ENCODE measurements at regions not wholly inside any gene's neighbourhood (a gene's known extent, or its start where the extent isn't known, plus 50 kb on each side); places are given as distances from the start of the nearest gene placed in this dataset.

- TF ChIP-seq NFAT5 (CRISPR knock-in tag; IDR thresholded peaks at IDR 0.05) (no peak), CEBPG (CRISPR knock-in tag; IDR thresholded peaks at IDR 0.05) (no peak), NCOR1 (IDR thresholded peaks at IDR 0.05; ENCODE audit: borderline replicate concordance, low read length) (no peak), JUNB (CRISPR knock-in tag; IDR thresholded peaks at IDR 0.05; ENCODE audit: borderline replicate concordance) (no peak)
These were observed 118.5 kb downstream of the ACKR3 start (continued) for GRCh38 chr2:236688157-236688556.

- Histone ChIP-seq H3K9ac (ENCODE audit: insufficient read depth, low read depth, low read length) (no peak overlapping the region), H3K36me3 (replicated peaks in 1 of 2; ENCODE audit: control insufficient read depth in 1 of 2, insufficient read depth in 2 of 2, low read length in 2 of 2) (no peaks in the 10 kb centered on the region), H3K27me3 (ENCODE audit: control insufficient read depth in 1 of 2, insufficient read depth in 2 of 2, low read length in 2 of 2) (peaks cover 0 to 19% of the 10 kb centered on the region in 2 experiments; a peak in 2 of 5 replicates), H2AFZ (ENCODE audit: low read length) (no peak overlapping the region), H3K4me1 (ENCODE audit: insufficient read depth, low read length) (no peaks in the 10 kb centered on the region), H3K4me2 (ENCODE audit: low read depth, low read length) (no peak overlapping the region), H3K9me3 (ENCODE audit: low read length) (no peaks in the 10 kb centered on the region), H3K27ac (ENCODE audit: extremely low read length, insufficient read depth, low read length) (no peak overlapping the region), H3K79me2 (ENCODE audit: insufficient read depth, low read length) (no peaks in the 10 kb centered on the region), H3K4me3 (replicated peaks in 1 of 3; ENCODE audit: insufficient read depth in 1 of 3, low read depth in 2 of 3, low read length in 3 of 3) (no peak overlapping the region), H4K20me1 (ENCODE audit: insufficient read depth, low read length) (no peaks in the 10 kb centered on the region)
- no peak for FAIRE-seq
- no TSS peak for BruUV-seq (replicated peaks)
- no peak for DNase-seq (ENCODE audit: low spot score)
- 36% methylated on average over 22 of the region's 23 CpGs for WGBS (ENCODE audit: low lambda C conversion rate)
- in situ Hi-C loops (cut with HindIII; ENCODE audit: extremely low pct_ligation_motif_present, low pct_unique_long_range_greater_than_20kb), result no loop called here
- CTCF ChIA-PET (ENCODE audit: low intra/inter-chr PET ratio, low total read pairs), result no interaction called here
- ATAC-seq, result no peak
- POLR2A ChIA-PET, result no interaction called here
- intact Hi-C loops (cut with micrococcal nuclease; ENCODE audit: unreplicated experiment), result no loop called here
- TF ChIP-seq SOX5 (CRISPR knock-in tag; IDR thresholded peaks at IDR 0.05; ENCODE audit: borderline replicate concordance) (no peak), TOE1 (CRISPR knock-in tag; IDR thresholded peaks at IDR 0.05) (no peak), BCL3 (CRISPR knock-in tag; IDR thresholded peaks at IDR 0.05) (no peak), WIZ (CRISPR knock-in tag; IDR thresholded peaks at IDR 0.05) (no peak), POLR2G (IDR thresholded peaks at IDR 0.05; ENCODE audit: low read depth, low read length) (no peak), NPAS2 (CRISPR knock-in tag; IDR thresholded peaks at IDR 0.05; ENCODE audit: borderline replicate concordance) (no peak), BRCA1 (CRISPR knock-in tag; IDR thresholded peaks at IDR 0.05) (no peak), ZNF367 (CRISPR knock-in tag; IDR thresholded peaks at IDR 0.05; ENCODE audit: borderline replicate concordance) (no peak), SMAD9 (CRISPR knock-in tag; IDR thresholded peaks at IDR 0.05) (no peak), ZBTB43 (CRISPR knock-in tag; conservative IDR thresholded peaks at IDR 0.05) (no peak), MAZ (IDR thresholded peaks at IDR 0.05; ENCODE audit: borderline replicate concordance, low read depth, low read length) (no peak), MAZ (CRISPR knock-in tag; IDR thresholded peaks at IDR 0.05; ENCODE audit: low read depth) (no peak), ZNF746 (CRISPR knock-in tag; IDR thresholded peaks at IDR 0.05) (no peak)
These were observed 119.2 kb downstream of the ACKR3 start for GRCh38 chr2:236688563-236689392.

Measured in HepG2 (cell line).